ENCODE measurements at regions not wholly inside any gene's neighbourhood (a gene's known extent, or its start where the extent isn't known, plus 50 kb on each side); places are given as distances from the start of the nearest gene placed in this dataset.

- no peak for TF ChIP-seq POLR2A (IDR thresholded peaks at IDR 0.05)
- no peak for TF ChIP-seq CTCF (IDR thresholded peaks at IDR 0.05)
These were observed 856.8 kb upstream of the GCFC2 start for GRCh38 chr2:76567478-76567877.
